ENCODE measurements at regions not wholly inside any gene's neighbourhood (a gene's known extent, or its start where the extent isn't known, plus 50 kb on each side); places are given as distances from the start of the nearest gene placed in this dataset.

- Histone ChIP-seq H3K4me3 (no peak overlapping the region), H3K36me3 (no peaks in the 10 kb centered on the region), H3K9me3 (replicated peaks) (no peaks in the 10 kb centered on the region), H3K27me3 (ENCODE audit: low read depth) (peaks cover 100% of the 10 kb centered on the region), H3K27ac (replicated peaks) (no peak overlapping the region), H3K4me1 (no peaks in the 10 kb centered on the region)
- intact Hi-C loops (cut with micrococcal nuclease): no loop called here
- no peak for TF ChIP-seq CTCF (IDR thresholded peaks at IDR 0.05; ENCODE audit: borderline replicate concordance)
- DNase-seq: no peak
Observed at GRCh38 chr13:111414341-111414740, 93.9 kb downstream of the TEX29 start.

- no peaks in the 10 kb centered on the region for H3K9me3 ChIP-seq (replicated peaks)
- no peaks in the 10 kb centered on the region for H3K4me1 ChIP-seq
- peaks cover 99% of the 10 kb centered on the region for H3K27me3 ChIP-seq (ENCODE audit: low read depth)
- no peak for DNase-seq
- H3K4me3 ChIP-seq: no peak overlapping the region
- H3K36me3 ChIP-seq: no peaks in the 10 kb centered on the region
- H3K27ac ChIP-seq (replicated peaks): no peak overlapping the region
- intact Hi-C loops (cut with micrococcal nuclease): no loop called here
- no peak for TF ChIP-seq CTCF (IDR thresholded peaks at IDR 0.05; ENCODE audit: borderline replicate concordance)
Observed at GRCh38 chr13:111415246-111415645, 94.8 kb downstream of the TEX29 start.

DNA sequence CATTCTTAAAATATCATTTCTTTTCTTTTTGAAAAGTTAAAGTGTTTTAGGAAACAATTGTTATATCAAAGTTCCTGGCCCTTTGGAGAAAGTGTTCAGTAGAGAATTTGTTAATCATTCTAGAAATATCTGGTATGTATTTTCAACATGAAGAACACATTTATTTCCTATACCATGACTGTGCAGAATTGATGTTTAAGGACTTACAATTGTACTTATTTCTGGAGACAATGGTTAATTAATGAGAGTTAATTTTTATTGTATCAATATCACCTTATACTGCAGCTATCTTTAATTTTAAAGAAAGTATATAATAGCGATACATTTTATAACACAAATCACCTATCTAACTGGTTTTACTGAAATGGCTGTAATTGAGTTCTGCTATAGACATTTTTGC is 95.3 kb downstream of the TEX29 start:
- no peak for DNase-seq
- Histone ChIP-seq H3K9me3 (replicated peaks) (no peaks in the 10 kb centered on the region), H3K4me1 (no peaks in the 10 kb centered on the region), H3K27ac (replicated peaks) (no peak overlapping the region), H3K36me3 (no peaks in the 10 kb centered on the region), H3K27me3 (ENCODE audit: low read depth) (peaks cover 96% of the 10 kb centered on the region), H3K4me3 (no peak overlapping the region)
- intact Hi-C loops (cut with micrococcal nuclease): no loop called here
- TF ChIP-seq CTCF (IDR thresholded peaks at IDR 0.05; ENCODE audit: borderline replicate concordance): no peak

DNA sequence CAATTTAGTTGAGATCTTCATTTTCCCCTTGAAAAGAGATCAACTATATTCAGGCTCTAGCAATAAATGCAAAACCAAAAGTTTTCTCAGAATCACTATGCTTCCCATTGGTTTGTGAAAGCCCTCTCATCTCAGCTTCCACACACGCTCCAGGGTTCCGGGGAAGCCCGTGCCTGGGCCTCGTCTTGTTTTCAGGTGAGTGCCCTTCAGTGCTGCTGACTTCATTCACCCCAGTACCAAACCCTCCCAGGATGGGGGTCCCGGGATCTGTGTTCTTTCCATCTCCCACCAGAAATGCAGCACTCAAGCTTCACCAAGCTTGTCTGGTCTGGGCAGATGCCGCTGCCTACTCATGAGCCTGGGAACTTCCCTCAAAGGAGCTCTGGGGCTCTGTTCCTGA is 97.7 kb downstream of the TEX29 start:
- H3K36me3 ChIP-seq: no peaks in the 10 kb centered on the region
- no peaks in the 10 kb centered on the region for H3K4me1 ChIP-seq
- no peak for TF ChIP-seq CTCF (IDR thresholded peaks at IDR 0.05; ENCODE audit: borderline replicate concordance)
- no peaks in the 10 kb centered on the region for H3K9me3 ChIP-seq (replicated peaks)
- no peak for DNase-seq
- H3K4me3 ChIP-seq: no peak overlapping the region
- intact Hi-C loops (cut with micrococcal nuclease): no loop called here
- peaks cover 86% of the 10 kb centered on the region for H3K27me3 ChIP-seq (ENCODE audit: low read depth)
- no peak overlapping the region for H3K27ac ChIP-seq (replicated peaks)

DNA sequence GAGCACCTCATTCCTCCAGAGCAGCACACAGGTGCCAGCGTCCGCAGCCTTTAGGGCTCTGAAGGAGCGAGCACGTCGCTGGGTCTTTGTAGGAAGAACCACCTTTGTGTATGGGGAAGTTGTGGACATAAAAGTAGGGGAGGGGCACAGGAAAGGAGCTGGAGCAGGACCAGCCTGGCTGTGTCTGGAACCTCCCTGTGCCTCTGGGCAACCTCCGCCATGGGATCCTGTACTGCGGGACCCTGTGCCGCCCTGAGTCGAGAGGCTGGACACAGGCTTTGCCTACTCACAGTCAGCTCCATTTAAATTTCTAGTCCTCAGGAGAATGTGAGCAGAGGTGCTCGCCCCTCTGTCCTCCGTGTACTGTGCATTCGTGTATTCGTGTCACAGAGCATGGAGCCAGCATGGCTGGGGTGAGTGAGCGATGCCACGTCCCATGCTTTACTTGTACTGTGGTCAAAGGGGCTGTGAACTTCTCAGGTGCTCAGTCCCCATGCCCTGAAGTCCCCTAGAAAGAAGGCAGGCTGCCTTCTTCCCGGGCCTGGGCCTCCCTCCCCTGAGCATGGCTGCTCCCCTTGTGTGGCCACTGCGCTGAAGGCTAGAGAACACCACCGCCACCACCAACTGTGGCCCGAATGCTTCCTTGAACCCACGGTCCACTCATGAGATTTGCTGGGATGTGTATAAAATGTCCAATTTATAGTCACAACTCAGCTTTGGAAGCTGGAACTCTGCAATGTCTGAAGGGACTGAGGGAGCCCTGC is 99.9 kb downstream of the TEX29 start:
- no peak for TF ChIP-seq CTCF (IDR thresholded peaks at IDR 0.05; ENCODE audit: borderline replicate concordance)
- Histone ChIP-seq H3K4me3 (no peak overlapping the region), H3K4me1 (no peaks in the 10 kb centered on the region), H3K27me3 (ENCODE audit: low read depth) (peaks cover 72% of the 10 kb centered on the region), H3K9me3 (replicated peaks) (no peaks in the 10 kb centered on the region), H3K27ac (replicated peaks) (no peak overlapping the region), H3K36me3 (no peaks in the 10 kb centered on the region)
- intact Hi-C loops (cut with micrococcal nuclease): no loop called here
- DNase-seq: no peak
